CD4-positive, alpha-beta T cell treated with Interleukin-6 for 4 hours (primary cell): ENCODE measurements at regions not wholly inside any gene's neighbourhood (a gene's known extent, or its start where the extent isn't known, plus 50 kb on each side); places are given as distances from the start of the nearest gene placed in this dataset.

Experiments used
- DNase-seq: peaks from one replicate; pipeline ENCODE4 v3.0.0-alpha.2; 2020; ENCODE audit warnings: mixed read lengths

DNA sequence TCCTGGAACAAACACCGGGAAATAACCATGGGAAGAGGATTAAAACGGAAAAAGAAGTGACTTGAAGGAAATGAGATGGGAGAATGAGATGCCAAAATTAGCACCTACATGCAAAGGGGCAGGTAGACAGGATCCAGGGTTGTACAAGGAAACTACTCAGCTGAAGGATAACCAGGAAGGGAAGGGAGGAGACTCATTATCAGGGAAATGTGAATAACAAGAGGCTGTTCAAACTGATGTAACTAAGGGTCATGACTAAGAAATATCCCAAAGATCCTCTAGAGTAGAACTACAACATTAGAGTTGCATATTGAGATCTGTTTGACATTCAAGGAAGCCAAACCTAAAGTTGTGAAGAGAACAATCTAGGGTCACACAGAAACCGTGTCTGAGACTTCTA lies 166.2 kb upstream of the SP8 start:
- no peak for DNase-seq

DNA sequence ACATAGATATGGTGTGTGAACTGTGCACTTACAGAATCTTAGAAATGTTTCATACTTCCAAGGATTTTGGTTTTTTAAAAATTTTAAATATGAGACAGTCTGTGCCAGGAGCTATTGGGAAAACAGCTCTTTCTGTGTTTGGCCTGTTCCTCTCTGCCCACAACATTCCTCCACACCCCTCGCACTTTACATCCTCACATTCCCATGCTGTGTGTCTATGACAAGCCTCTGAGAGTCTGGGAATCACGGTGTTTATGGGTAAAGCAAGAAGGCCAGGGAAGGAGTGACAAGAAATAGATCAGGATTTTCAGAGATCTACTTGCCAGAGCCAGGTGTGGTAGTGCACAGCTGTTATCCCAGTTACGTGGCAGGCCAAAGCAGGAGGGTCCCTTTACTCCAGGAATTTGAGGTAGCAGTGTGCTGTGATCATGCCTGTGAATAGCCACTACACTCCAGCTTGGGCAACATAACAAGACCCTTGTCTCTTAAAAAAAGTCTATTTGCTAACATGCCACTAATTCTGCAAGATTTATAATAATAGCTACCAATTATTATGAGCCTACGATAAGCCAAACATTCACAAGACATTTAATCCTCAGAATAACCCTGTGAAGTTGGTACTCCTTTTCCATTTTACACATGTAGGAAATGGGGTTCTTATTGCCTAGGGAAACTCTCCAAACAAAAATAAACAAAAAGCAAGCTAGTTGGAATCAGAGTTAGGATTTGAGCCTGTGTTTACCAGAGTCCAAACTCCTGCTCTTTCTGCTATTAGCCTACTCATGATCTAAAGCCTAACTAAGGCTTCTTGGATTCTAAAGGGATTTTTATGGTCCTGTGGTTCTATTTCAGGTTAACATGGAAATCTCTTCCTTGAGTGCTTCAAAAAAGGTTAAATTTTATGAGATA lies 168.3 kb upstream of the SP8 start:
- DNase-seq: no peak

DNA sequence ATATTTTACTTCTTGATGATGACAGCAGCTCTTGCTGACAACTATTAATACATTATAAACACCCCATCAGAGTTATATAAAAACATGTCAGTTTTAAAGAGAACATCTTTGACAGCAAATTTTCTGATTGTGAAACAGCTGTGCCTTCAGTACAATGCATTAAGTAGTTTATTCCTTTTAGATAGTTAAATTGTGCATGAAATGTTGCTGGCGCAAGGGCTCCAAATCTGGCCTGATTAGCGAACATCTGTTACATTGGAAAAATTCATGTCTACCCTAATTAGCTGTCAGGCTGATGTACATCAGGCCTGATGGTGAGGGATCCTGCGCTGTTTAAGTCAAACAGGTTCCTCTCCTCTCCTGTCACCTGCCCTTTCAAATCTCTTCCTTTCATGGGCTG lies 171.9 kb upstream of the SP8 start:
- DNase-seq: no peak

DNA sequence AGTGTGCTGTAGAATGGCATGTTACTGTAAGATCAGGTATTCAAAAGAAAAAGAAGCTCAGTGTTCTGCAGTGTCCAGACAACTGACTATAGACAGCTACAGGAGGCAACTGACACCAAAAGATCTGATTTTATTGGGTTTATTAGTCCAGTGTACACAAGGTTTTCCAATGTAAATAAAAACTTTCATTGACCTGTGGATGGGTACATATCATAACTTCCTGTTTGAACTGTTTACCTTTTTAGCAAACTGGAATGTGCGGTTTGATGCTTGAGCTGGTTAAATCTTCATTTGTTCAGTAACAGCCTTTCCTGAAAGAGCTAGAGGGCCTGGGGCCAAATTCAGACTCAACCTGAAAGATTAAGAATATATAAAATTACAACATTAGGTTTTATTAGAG lies 172.6 kb upstream of the SP8 start:
- DNase-seq: no peak

DNA sequence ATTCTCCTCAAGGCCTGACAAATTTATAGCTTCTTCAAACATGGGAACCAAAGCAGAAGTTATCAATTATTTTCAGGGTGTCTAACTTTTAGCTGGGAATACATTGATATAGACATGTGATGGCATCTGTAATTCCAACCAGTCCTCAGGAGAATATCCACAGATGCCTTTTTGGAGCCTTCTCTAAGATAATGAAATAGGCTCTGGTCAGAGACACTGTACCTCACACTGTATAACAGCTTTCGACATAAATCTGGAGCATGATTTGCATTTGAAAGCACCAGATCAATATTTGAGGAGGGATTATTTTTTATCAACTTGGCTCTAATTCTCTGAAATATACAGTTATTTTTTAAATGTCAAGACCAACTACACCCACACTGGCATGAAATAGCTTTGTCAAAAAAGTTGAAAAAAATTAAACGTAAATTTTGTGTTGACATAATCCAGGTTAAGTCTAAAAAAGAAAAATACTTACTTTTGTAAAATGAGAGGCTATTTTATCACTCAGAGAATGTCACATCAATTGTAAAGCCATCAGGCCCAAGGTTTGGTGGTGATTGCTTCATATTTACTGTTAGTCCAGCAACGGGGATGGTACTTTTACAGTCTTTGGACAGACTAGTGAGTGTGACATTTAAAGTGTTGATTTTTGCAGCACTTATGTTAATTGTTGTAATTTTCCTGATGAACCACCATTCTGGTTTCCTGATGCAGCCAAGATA lies 177.0 kb upstream of the SP8 start:
- no peak for DNase-seq

GRCh38 chr7:20964281-20964918 lies 177.7 kb upstream of the SP8 start:
- DNase-seq: no peak

DNA sequence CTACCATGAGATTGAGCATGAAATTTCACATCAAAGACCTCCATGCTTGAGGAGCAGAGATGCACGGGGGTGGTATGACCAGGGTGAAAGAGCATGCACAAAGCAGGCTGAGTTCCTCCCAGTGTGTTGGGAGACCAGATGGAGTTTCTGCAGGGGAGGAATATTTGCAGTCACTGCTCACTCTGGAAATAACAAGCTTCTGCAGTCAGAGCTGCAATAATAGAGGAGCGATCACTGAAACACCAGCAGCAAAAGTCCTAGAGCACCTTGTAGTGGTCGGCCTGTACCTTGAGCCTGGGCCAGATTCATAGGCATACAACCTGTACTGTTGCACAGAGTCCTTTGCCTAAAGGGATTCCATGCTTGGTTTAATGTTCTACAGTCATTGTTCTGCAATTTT lies 184.5 kb upstream of the SP8 start:
- no peak for DNase-seq

DNA sequence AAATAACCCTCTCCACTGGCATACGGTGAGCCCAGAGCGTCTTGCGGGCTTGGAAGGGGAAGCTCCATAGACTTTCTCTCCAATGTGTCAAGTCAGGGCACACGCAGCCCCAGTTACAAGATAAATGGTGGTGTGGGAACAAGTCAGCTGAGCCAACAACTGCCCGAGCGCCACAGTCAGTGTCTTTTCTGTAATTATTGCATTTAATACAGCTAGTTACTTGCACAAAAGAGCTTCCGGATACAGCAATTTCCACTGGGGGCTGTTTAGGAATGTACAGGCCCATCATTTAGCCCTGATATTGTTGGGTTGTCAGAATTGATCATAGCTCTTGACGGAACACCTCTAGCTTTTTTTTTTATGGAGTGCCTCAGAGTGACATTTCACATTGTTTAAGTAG lies 193.5 kb upstream of the SP8 start:
- DNase-seq: no peak

- no peak for DNase-seq
Measured at GRCh38 chr7:20980668-20981264, 194.1 kb upstream of the SP8 start.

DNA sequence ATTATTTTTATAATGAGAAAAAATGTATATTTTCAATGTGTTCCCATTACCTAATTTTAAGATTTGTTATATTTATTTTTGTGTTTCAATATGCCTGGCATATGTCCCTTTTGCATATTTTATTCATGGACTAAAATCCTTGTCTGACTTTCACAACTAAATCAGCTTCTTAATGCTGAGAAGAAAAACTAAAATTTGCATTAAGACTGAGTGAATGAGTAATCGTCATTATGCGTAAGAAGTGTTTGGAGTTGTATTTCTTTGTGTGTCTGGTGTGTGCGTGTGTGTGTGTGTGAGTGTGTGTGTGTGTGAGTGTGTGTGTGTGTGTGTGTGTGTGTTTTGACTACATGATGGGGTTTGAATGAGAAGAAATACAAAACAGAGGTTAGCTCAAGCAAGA lies 201.7 kb upstream of the SP8 start:
- no peak for DNase-seq

GRCh38 chr7:20991544-20991943 lies 204.9 kb upstream of the SP8 start:
- DNase-seq: no peak

GRCh38 chr7:20993693-20994092 lies 207.0 kb upstream of the SP8 start:
- no peak for DNase-seq

- no peak for DNase-seq
Measured at GRCh38 chr7:20998309-20998708, 211.6 kb upstream of the SP8 start.

DNA sequence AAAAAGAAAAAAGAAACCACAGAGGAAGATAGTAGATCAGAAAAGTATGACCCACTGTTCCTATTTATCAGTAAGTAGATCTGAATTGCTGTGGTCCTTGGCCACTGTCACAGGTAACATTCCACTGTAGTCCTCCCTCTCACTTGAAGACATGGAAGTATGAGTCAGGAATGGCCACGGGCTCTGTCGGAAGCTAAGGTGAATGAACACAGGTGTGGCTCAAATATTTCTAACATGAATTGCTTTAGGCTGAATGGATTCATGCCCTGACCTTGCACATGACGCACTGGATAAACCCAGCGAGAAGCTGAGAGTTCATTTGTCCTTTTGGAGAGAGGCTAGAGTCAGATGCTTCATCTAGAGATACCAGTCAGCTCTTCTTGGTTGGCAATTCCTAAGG lies 224.5 kb upstream of the SP8 start:
- no peak for DNase-seq

- DNase-seq: no peak
Measured at GRCh38 chr7:21013765-21014539, 227.3 kb upstream of the SP8 start.

GRCh38 chr7:21020667-21021066 lies 234.0 kb upstream of the SP8 start:
- no peak for DNase-seq

DNA sequence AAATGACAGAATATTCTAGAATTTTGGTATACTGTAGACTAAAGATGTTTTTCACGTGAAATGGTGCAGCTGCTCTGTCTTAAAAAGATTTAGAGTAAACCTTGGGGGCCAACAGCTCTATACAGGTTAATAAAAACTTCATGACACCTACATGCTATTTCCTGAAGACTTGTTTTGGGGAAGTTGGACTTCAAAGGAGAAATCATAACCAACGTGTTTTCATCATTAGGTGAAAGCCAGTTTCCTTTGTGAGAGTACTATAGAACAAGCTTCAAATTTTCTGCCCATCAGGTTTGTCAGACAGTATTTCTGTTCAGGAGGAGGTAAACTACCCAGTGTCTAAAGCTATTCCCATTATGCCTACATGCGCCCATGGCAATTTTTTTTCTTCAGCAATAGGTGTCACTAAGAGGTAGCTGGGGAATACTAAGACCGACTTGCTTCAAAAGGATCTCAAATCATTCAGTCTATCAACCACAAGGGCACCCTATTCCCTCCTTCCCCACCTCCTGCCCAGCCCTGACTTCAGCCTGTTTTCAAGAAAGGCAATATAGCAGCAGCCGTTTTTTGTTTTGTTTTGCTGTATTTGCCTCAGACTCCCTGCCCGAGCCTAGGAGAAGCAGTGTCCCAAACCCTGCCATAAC lies 237.3 kb upstream of the SP8 start:
- no peak for DNase-seq

DNA sequence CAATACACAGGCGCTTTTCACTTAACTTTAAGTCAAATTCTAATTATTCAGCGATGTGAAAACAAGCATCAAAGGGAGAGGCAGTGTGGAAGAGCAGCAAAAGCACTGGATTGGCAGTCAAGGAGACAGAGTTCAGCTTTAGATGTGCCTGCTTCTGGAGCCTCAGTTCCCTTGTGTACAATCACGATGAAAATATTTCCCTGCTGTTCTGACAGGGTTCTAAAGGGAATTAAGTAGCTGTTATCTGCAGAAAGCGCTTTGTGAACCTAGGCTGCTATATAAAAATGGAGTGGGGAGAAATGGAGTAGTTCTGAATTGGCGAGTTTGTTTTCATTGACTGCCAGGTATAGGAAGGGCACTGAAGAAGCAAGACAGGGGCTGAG lies 237.8 kb upstream of the SP8 start:
- DNase-seq: no peak

GRCh38 chr7:21028186-21028585 lies 241.5 kb upstream of the SP8 start:
- DNase-seq: no peak

DNA sequence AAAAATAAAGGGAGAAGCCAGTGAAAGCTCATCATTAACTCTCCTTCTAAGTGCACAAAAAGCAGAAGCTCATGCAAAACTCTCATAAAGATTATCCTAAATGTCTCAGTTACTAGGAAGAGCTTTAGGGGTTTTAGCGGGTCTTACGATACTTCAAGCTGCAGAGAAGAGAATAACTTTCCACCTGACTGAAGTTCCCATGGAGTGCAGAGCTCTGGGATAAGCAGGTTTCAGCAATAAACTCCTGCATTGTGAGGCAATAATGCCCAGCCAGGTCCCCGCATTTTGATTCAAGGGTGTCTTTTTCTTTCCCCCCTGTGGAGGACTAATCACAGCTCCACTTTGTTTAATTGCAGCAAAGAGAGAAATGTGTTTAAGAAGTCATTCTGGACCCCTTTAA lies 241.9 kb upstream of the SP8 start:
- no peak for DNase-seq

- DNase-seq: no peak
Measured at GRCh38 chr7:21029006-21029405, 242.3 kb upstream of the SP8 start.

DNA sequence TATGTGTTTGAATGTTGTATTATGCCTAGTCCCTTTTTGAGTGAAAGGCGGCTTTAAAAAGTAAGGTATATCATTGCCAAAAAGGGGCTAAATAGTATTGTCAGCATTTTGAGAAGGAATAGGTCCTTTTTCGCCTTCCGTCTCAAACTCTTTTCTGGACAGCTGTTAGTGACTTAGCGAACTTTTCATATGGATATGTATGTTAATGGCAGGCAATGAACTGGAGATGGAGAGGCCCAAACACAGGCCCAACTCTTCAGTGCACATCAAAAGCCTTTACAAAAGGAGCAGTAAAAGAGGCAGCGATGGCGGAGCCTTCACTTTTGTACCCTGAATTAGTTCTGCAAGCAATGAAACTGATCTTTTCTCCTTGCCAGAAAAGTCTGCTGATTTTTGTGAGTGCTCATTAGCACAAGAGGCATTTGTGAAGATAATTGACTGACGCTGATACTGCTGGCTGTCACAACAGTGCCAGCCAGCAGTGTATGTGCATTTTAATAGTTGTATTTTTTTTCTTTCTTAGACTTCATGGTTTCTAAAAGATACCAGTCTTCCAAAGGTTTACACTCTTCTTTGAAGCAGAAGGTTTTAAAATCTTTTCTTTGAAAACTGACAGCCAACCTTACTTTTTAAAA lies 243.7 kb upstream of the SP8 start:
- no peak for DNase-seq
